ENCODE measurements at regions not wholly inside any gene's neighbourhood (a gene's known extent, or its start where the extent isn't known, plus 50 kb on each side); places are given as distances from the start of the nearest gene placed in this dataset.

DNA sequence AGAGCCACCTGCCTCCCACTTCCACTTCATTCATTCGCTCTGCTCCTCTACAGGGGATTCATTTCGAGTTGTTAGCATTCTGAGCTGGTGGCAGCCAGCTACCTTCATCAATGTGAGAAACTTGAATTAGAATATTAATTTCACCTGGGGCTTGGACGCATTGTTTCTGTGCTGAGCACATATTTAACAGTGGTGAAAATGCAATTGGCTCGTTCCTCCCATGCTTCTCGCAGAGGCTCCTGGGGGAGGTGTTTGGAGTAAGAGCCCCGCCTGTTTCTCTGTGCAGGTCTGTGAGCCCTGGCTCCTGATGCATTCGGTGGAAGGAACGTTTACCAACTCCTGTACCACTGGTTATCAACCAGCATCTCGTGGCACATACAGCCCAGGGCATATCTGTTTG lies 141.5 kb downstream of the AACS start:
- Mint-ChIP-seq H3K9me3 (ENCODE audit: low read depth) (no peaks in the 10 kb centered on the region), H3K36me3 (ENCODE audit: insufficient read depth) (no peaks in the 10 kb centered on the region), H3K4me3 (ENCODE audit: low read depth) (no peak overlapping the region), H3K27ac (no peak overlapping the region), H3K27me3 (peaks cover 51% of the 10 kb centered on the region), H3K4me1 (ENCODE audit: low read depth) (peaks cover 5% of the 10 kb centered on the region)
- TF ChIP-seq, protein P1, sequence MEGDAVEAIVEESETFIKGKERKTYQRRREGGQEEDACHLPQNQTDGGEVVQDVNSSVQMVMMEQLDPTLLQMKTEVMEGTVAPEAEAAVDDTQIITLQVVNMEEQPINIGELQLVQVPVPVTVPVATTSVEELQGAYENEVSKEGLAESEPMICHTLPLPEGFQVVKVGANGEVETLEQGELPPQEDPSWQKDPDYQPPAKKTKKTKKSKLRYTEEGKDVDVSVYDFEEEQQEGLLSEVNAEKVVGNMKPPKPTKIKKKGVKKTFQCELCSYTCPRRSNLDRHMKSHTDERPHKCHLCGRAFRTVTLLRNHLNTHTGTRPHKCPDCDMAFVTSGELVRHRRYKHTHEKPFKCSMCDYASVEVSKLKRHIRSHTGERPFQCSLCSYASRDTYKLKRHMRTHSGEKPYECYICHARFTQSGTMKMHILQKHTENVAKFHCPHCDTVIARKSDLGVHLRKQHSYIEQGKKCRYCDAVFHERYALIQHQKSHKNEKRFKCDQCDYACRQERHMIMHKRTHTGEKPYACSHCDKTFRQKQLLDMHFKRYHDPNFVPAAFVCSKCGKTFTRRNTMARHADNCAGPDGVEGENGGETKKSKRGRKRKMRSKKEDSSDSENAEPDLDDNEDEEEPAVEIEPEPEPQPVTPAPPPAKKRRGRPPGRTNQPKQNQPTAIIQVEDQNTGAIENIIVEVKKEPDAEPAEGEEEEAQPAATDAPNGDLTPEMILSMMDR (IDR thresholded peaks at IDR 0.05; ENCODE audit: unreplicated experiment) = no peak
- DNase-seq (ENCODE audit: low spot score, unreplicated experiment) = no peak

DNA sequence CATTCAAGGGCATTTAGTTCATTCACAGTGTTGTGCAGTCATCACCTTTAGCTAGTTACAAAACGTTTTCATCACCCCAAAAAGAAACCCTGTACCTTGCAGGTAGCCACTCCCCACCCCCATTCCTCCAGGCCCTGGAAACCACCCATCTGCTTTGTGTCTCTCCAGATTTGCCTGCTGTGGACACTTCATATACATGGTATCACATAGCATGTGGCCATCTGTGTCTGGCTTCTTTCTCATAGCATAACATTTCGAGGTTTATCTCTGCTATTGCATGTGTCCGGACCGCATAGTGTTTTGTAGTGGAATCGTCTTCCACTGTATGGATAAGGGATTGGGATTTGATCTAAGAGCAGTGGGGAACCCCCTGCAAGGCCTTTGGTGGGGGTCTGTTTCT lies 143.1 kb downstream of the AACS start:
- Mint-ChIP-seq H3K4me3 (ENCODE audit: low read depth) (no peak overlapping the region), H3K9me3 (ENCODE audit: low read depth) (no peaks in the 10 kb centered on the region), H3K36me3 (ENCODE audit: insufficient read depth) (no peaks in the 10 kb centered on the region), H3K27me3 (peaks cover 49% of the 10 kb centered on the region), H3K4me1 (ENCODE audit: low read depth) (peaks cover 5% of the 10 kb centered on the region), H3K27ac (no peak overlapping the region)
- TF ChIP-seq, protein P1 (IDR thresholded peaks at IDR 0.05; ENCODE audit: unreplicated experiment) = no peak
- DNase-seq (ENCODE audit: low spot score, unreplicated experiment) = no peak

DNA sequence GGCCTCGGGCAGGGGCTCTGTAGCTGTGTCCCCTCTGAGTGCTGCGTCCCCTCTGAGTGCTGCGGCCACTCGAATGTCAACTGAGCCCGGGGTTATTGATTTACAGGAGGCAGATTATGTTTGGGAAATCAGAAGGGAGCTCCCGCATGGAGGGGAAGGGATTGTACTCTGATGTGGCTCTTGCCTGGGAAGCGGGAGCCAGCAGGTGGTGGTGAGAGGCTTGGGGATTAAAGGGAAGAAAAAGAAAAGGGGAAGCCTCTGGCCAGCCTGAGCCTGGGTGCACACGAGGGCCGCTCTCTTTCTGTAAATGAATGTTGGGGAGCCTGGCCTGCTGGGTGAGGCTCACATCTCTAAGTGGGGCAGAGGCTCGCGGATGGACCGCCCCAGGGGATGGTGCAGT lies 143.7 kb downstream of the AACS start:
- TF ChIP-seq, protein P1 (IDR thresholded peaks at IDR 0.05; ENCODE audit: unreplicated experiment) = no peak
- no peak overlapping the region for H3K4me3 Mint-ChIP-seq (ENCODE audit: low read depth)
- no peak for DNase-seq (ENCODE audit: low spot score, unreplicated experiment)
- peaks cover 5% of the 10 kb centered on the region for H3K4me1 Mint-ChIP-seq (ENCODE audit: low read depth)
- H3K9me3 Mint-ChIP-seq (ENCODE audit: low read depth) = no peaks in the 10 kb centered on the region
- no peaks in the 10 kb centered on the region for H3K36me3 Mint-ChIP-seq (ENCODE audit: insufficient read depth)
- peaks cover 54% of the 10 kb centered on the region for H3K27me3 Mint-ChIP-seq
- H3K27ac Mint-ChIP-seq = no peak overlapping the region

DNA sequence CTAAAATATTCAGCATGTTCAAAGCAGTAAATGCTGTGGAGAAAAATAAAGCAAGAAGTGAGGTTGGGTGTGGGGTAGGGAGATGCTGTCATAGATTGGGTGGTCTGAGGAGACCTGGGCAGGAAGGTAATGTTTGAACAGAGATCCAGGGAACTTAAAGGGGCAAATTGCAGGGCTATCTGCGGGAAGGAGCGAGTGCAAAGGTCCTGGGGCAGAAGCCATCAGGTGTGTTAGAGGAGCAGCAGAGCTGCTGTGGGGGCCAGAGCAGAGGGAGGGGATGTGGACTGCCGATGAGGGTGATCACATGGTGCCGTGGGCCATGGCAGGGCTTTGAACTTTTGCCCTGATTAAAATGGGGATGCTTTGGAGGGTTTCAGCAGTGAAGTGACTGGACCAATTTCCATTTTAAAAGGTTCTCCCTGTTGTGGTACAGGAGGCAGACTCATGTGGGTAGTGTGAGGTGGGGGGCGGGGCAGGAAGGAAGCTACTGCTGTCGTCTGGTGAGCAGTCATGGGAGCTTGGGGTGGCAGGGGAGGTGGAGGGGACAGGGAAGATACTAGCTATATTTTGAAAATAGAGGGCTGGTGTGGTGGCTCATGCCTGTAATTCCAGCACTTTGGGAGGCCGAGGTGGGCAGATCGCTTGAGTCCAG lies 145.0 kb downstream of the AACS start:
- H3K4me1 Mint-ChIP-seq (ENCODE audit: low read depth) = peaks cover 5% of the 10 kb centered on the region
- H3K9me3 Mint-ChIP-seq (ENCODE audit: low read depth) = no peaks in the 10 kb centered on the region
- DNase-seq (ENCODE audit: low spot score, unreplicated experiment) = no peak
- TF ChIP-seq, protein P1 (IDR thresholded peaks at IDR 0.05; ENCODE audit: unreplicated experiment) = no peak
- H3K27ac Mint-ChIP-seq = no peak overlapping the region
- no peaks in the 10 kb centered on the region for H3K36me3 Mint-ChIP-seq (ENCODE audit: insufficient read depth)
- H3K27me3 Mint-ChIP-seq = peaks cover 58% of the 10 kb centered on the region
- H3K4me3 Mint-ChIP-seq (ENCODE audit: low read depth) = no peak overlapping the region

DNA sequence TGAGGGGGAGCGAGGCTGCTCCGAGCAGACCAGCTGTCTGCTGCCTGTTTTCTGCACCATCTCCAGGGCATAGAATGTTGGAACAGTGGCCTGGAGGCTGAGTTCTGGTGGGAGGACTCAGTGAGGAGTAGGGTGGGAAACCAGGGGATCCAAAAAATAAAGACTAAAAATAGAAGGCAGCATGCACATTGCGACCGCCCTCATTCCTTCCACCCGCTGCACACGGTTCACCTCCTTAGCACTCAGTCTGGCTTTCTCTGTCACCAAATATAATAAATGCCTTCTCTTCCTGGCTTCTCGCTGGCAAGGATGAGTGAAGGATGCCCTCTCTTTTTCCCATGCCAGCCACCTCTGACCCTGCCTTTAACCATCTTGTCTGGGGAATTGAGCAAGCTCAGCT lies 146.2 kb downstream of the AACS start:
- H3K36me3 Mint-ChIP-seq (ENCODE audit: insufficient read depth) = no peaks in the 10 kb centered on the region
- no peaks in the 10 kb centered on the region for H3K9me3 Mint-ChIP-seq (ENCODE audit: low read depth)
- no peak for DNase-seq (ENCODE audit: low spot score, unreplicated experiment)
- TF ChIP-seq, protein P1 (IDR thresholded peaks at IDR 0.05; ENCODE audit: unreplicated experiment) = no peak
- no peak overlapping the region for H3K27ac Mint-ChIP-seq
- H3K4me1 Mint-ChIP-seq (ENCODE audit: low read depth) = peaks cover 5% of the 10 kb centered on the region
- no peak overlapping the region for H3K4me3 Mint-ChIP-seq (ENCODE audit: low read depth)
- peaks cover 61% of the 10 kb centered on the region for H3K27me3 Mint-ChIP-seq

Measured in progenitor cell of endocrine pancreas (in vitro differentiated cells).